Peyer's patch (tissue), 4 donors: ENCODE measurements at regions not wholly inside any gene's neighbourhood (a gene's known extent, or its start where the extent isn't known, plus 50 kb on each side); places are given as distances from the start of the nearest gene placed in this dataset.

Experiments used
- CTCF ChIP-seq, 6 experiments: fragments of 450-650 bp in 4 of 6; fragments of 200-600 bp in 2 of 6; sonication (generic) in 1 of 6; IDR thresholded peaks; one replicate each; pipeline ENCODE4 v1.5.1; 2017 to 2019; ENCODE audit warnings: antibody characterized with exemption in 6 of 6, mild to moderate bottlenecking in 3 of 6, moderate library complexity in 1 of 6
- POLR2A ChIP-seq, 2 donors: fragments of 450-650 bp; IDR thresholded peaks; one replicate each; pipeline ENCODE4 v1.5.1; 2017; ENCODE audit warnings: antibody characterized with exemption in 2 of 2, mild to moderate bottlenecking in 2 of 2, moderate library complexity in 2 of 2

GRCh38 chr1:221961532-221962292, 219.8 kb upstream of the DUSP10 start:
- TF ChIP-seq CTCF (IDR thresholded peaks at IDR 0.05) (no peak), POLR2A (IDR thresholded peaks at IDR 0.05) (no peak)
